RWPE2 (cell line): ENCODE measurements at regions not wholly inside any gene's neighbourhood (a gene's known extent, or its start where the extent isn't known, plus 50 kb on each side); places are given as distances from the start of the nearest gene placed in this dataset.

Source experiments
- ATAC-seq: fragments of 200-7000 bp; cut with Tn5 transposase; 3 replicates; pipeline ENCODE4 v1.9.1; 2021; ENCODE audit warnings: low read depth
- DNase-seq: peaks from one replicate; pipeline ENCODE4 v3.0.0-alpha.2; 2020; ENCODE audit warnings: low spot score
- H3K27ac ChIP-seq: fragments of 450-650 bp; 2 replicates; pipeline ENCODE4 v1.5.1; 2017; ENCODE audit warnings: mild to moderate bottlenecking; ENCODE audit not compliant: poor library complexity, severe bottlenecking
- H3K27me3 ChIP-seq: fragments of 250-450 bp; sonication (Bioruptor Pico); 2 replicates; pipeline ENCODE4 v1.5.1; 2021; ENCODE audit warnings: mild to moderate bottlenecking, moderate library complexity; ENCODE audit not compliant: insufficient read depth, poor library complexity, severe bottlenecking
- H3K36me3 ChIP-seq: fragments of 250-450 bp; sonication (Bioruptor Pico); 2 replicates; pipeline ENCODE4 v1.5.1; 2020; ENCODE audit warnings: low read depth, mild to moderate bottlenecking, moderate library complexity
- H3K4me1 ChIP-seq: fragments of 250-450 bp; sonication (Bioruptor Pico); 2 replicates; pipeline ENCODE4 v1.5.1; 2021; ENCODE audit warnings: mild to moderate bottlenecking, moderate library complexity; ENCODE audit not compliant: insufficient read depth, poor library complexity, severe bottlenecking
- H3K4me3 ChIP-seq: fragments of 250-450 bp; sonication (Bioruptor Pico); 2 replicates; pipeline ENCODE4 v1.5.1; 2021; ENCODE audit warnings: mild to moderate bottlenecking, moderate library complexity; ENCODE audit not compliant: severe bottlenecking
- H3K9me3 ChIP-seq: fragments of 250-450 bp; sonication (Bioruptor Pico); 2 replicates; pipeline ENCODE4 v1.5.1; 2021; ENCODE audit warnings: mild to moderate bottlenecking, moderate library complexity; ENCODE audit not compliant: severe bottlenecking
- CTCF ChIP-seq: fragments of 450-650 bp; IDR thresholded peaks from one replicate; pipeline ENCODE4 v1.5.1; 2017; ENCODE audit warnings: mild to moderate bottlenecking, moderate library complexity; ENCODE audit not compliant: poor library complexity, severe bottlenecking

- DNase-seq (no peak), ATAC-seq (no peak)
- TF ChIP-seq CTCF: no peak
- H3K9me3 ChIP-seq: peaks cover 7% of the 10 kb centered on the region
- H3K4me1 ChIP-seq: no peaks in the 10 kb centered on the region
- no peaks in the 10 kb centered on the region for H3K27me3 ChIP-seq
- no peak overlapping the region for H3K4me3 ChIP-seq
- H3K36me3 ChIP-seq: no peaks in the 10 kb centered on the region
- no peak overlapping the region for H3K27ac ChIP-seq
These were observed 51.4 kb upstream of the ZNF716 start for GRCh38 chr7:57398548-57398947.

- H3K4me3 ChIP-seq: no peak overlapping the region
- no peaks in the 10 kb centered on the region for H3K27me3 ChIP-seq
- no peaks in the 10 kb centered on the region for H3K4me1 ChIP-seq
- TF ChIP-seq CTCF: no peak
- H3K36me3 ChIP-seq: no peaks in the 10 kb centered on the region
- peaks cover 7% of the 10 kb centered on the region for H3K9me3 ChIP-seq
- no peak overlapping the region for H3K27ac ChIP-seq
- ATAC-seq: no peak
- DNase-seq: no peak
These were observed 50.6 kb upstream of the ZNF716 start for GRCh38 chr7:57399251-57399940.

- no peak for TF ChIP-seq CTCF
- ATAC-seq (no peak), DNase-seq (no peak)
- no peaks in the 10 kb centered on the region for H3K4me1 ChIP-seq
- no peaks in the 10 kb centered on the region for H3K36me3 ChIP-seq
- no peak overlapping the region for H3K4me3 ChIP-seq
- no peak overlapping the region for H3K27ac ChIP-seq
- peaks cover 7% of the 10 kb centered on the region for H3K9me3 ChIP-seq
- H3K27me3 ChIP-seq: no peaks in the 10 kb centered on the region
These were observed 50.0 kb upstream of the ZNF716 start for GRCh38 chr7:57399972-57400371.
